Body of pancreas (tissue), 4 donors: ENCODE measurements at regions not wholly inside any gene's neighbourhood (a gene's known extent, or its start where the extent isn't known, plus 50 kb on each side); places are given as distances from the start of the nearest gene placed in this dataset.
"Not testable (repeated sequence)": the region's sequence is repeated elsewhere in the genome, so short reads cannot be mapped to it uniquely, and the experiment has no call there.

Experiments used
- ATAC-seq: fragments of 150-250 bp; one replicate; pipeline ENCODE4 v1.9.1; 2016
- DNase-seq, 4 donors: peaks; one replicate each; pipeline ENCODE4 v3.0.0-alpha.2; 2019
- H3K27ac ChIP-seq, 4 donors: fragments of 200-600 bp; sonication (generic); 1 replicate in 3 of 4; 2 replicates in 1 of 4; pipeline versions ENCODE4 v1.5.1 to v1.6.1; 2016 to 2019; ENCODE audit warnings: mild to moderate bottlenecking in 1 of 4, mixed read lengths in 1 of 4, moderate library complexity in 1 of 4
- H3K27me3 ChIP-seq, 2 donors: fragments of 200-600 bp; sonication (generic); one replicate each; pipeline ENCODE4 v1.6.0; 2016; ENCODE audit warnings: mild to moderate bottlenecking in 1 of 2
- H3K36me3 ChIP-seq, 2 donors: fragments of 200-600 bp; sonication (generic); replicated peaks in 1 of 2; 2 replicates each; pipeline ENCODE4 v1.5.1; 2016; ENCODE audit warnings: low read depth in 2 of 2; ENCODE audit not compliant: insufficient read depth in 1 of 2
- H3K4me1 ChIP-seq: fragments of 200-600 bp; sonication (generic); one replicate; pipeline ENCODE4 v1.6.0; 2016
- H3K4me3 ChIP-seq, 2 donors: fragments of 200-600 bp; sonication (generic); 1 replicate in 1 of 2; 2 replicates in 1 of 2; pipeline ENCODE4 v1.5.1; 2016 to 2019
- H3K9me3 ChIP-seq, 3 donors: fragments of 200-600 bp; sonication (generic); 1 replicate in 2 of 3; 2 replicates in 1 of 3; pipeline ENCODE4 v1.5.1; 2016
- POLR2A ChIP-seq, 3 donors: fragments of 450-650 bp; IDR thresholded peaks; one replicate each; pipeline ENCODE4 v1.6.1; 2016; ENCODE audit warnings: antibody characterized with exemption in 3 of 3, mild to moderate bottlenecking in 2 of 3
- WGBS, 2 donors: methylation state at CpG; one replicate each; pipeline ENCODE4 v1.1.5; 2017; 5-methylcytosine and 5-hydroxymethylcytosine counted together
- intact Hi-C: fragments of 100-400 bp; cut with DNase I; formaldehyde crosslinking; loops from one replicate; pipeline ENCODE4 v1.15.1; 2023
- TF ChIP-seq, protein P1 (sequence below), 7 experiments: fragments of 450-650 bp in 4 of 7; fragments of 200-600 bp in 3 of 7; sonication (generic) in 3 of 7; IDR thresholded peaks; one replicate each; pipeline ENCODE4 v1.5.1; 2016 to 2019; ENCODE audit warnings: antibody characterized with exemption in 7 of 7

DNA sequence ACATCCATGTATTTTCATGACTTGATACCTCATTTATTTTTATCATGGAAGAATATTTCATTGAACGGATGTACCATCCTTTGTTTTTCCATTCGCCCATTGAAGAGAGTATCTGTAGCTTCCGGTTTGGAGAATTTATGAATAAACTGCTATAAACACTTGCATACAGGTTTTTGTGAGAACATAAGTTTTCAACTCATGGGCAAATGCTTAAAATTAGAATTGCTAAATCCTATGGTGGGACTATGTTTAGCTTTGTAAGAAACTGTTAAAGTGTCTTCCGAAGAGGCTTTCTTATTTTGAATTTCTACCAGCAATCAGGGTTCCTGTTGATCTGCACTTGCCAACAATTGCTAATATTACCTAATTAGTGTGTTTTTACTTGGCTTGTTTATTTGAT, 938.9 kb downstream of the TDRD15 start:
- TF ChIP-seq, protein P1, sequence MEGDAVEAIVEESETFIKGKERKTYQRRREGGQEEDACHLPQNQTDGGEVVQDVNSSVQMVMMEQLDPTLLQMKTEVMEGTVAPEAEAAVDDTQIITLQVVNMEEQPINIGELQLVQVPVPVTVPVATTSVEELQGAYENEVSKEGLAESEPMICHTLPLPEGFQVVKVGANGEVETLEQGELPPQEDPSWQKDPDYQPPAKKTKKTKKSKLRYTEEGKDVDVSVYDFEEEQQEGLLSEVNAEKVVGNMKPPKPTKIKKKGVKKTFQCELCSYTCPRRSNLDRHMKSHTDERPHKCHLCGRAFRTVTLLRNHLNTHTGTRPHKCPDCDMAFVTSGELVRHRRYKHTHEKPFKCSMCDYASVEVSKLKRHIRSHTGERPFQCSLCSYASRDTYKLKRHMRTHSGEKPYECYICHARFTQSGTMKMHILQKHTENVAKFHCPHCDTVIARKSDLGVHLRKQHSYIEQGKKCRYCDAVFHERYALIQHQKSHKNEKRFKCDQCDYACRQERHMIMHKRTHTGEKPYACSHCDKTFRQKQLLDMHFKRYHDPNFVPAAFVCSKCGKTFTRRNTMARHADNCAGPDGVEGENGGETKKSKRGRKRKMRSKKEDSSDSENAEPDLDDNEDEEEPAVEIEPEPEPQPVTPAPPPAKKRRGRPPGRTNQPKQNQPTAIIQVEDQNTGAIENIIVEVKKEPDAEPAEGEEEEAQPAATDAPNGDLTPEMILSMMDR (IDR thresholded peaks at IDR 0.05), result no peak
- TF ChIP-seq POLR2A (IDR thresholded peaks at IDR 0.05), result no peak
- Histone ChIP-seq H3K4me1 (no peaks in the 10 kb centered on the region), H3K27me3 (no peaks in the 10 kb centered on the region), H3K27ac (no peak overlapping the region), H3K4me3 (no peak overlapping the region), H3K9me3 (no peaks in the 10 kb centered on the region), H3K36me3 (no peaks in the 10 kb centered on the region)
- WGBS, 2 donors, result 73 to 77% methylated on average over 4 of the region's 4 CpGs
- intact Hi-C loops, result no loop called here
- no peak for DNase-seq
- ATAC-seq, result no peak

DNA sequence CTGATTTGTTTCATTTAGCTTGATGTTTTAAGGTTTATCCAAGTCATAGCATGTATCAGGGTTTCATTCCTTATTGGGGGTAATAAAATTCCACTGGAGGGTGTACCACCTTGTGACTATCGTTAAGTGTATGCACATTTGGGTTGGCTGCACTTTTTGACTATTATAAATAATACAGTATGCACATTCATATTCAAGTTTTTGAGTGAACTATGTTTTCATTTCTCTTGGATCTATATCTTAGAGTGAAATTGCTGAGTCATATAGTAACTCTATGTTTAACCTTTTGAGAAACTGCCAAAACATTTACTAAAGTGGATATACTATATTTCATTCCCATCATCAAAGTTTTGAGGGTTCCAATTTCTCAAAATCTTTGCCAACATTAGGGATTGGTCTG, 952.7 kb downstream of the TDRD15 start:
- intact Hi-C loops, result no loop called here
- H3K9me3 ChIP-seq, result no peaks in the 10 kb centered on the region
- H3K36me3 ChIP-seq, result no peaks in the 10 kb centered on the region
- DNase-seq, result no peak
- H3K27ac ChIP-seq, result no peak overlapping the region
- no peaks in the 10 kb centered on the region for H3K27me3 ChIP-seq
- ATAC-seq, result no peak
- H3K4me1 ChIP-seq, result no peaks in the 10 kb centered on the region
- TF ChIP-seq, protein P1 (IDR thresholded peaks at IDR 0.05), result no peak
- no peak for TF ChIP-seq POLR2A (IDR thresholded peaks at IDR 0.05)
- WGBS, 2 donors, result 25 to 29% methylated on average over 1 of the region's 1 CpG
- H3K4me3 ChIP-seq, result no peak overlapping the region

DNA sequence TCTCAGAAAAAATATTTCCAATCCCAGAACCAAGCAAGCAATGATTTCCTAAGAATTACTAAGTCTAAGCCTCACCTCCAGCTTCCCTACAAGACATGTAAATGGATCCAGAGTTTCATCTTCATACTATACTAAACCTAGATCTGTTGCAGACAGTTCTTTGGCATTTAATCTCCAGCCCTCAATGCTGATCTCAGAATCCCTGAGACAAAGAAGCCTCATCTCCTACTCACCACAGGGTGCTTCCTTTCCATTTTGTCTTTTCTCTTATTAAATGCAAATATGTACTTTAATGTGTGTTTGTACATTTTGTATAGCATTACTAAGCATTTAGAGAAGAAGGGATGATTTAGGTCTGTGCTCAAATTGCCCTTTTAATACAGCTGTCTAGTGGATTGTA, 954.9 kb downstream of the TDRD15 start:
- no peaks in the 10 kb centered on the region for H3K4me1 ChIP-seq
- TF ChIP-seq, protein P1 (IDR thresholded peaks at IDR 0.05), result no peak
- TF ChIP-seq POLR2A (IDR thresholded peaks at IDR 0.05), result no peak
- H3K36me3 ChIP-seq, result no peaks in the 10 kb centered on the region
- no peaks in the 10 kb centered on the region for H3K9me3 ChIP-seq
- no peak overlapping the region for H3K27ac ChIP-seq
- no peak for ATAC-seq
- intact Hi-C loops, result no loop called here
- DNase-seq, result no peak
- no peaks in the 10 kb centered on the region for H3K27me3 ChIP-seq
- H3K4me3 ChIP-seq, result no peak overlapping the region

DNA sequence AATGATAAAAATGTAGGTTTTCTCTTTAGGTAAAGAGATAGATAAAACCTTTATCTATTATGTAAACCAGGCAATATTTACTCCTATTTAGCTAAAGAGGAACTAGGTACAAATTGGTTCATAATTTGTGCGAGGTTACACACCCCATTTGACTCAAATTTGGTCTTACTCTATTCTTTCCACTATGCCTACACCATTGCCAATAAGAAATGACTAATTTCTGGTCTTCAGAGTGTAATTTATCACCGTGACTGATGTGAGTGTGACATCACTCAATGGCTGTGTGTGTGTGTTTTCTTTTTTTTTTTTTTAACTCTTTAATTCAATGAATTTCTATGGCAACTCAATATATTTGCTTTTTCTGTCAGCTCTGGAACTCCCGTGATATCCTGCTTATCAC, 955.8 kb downstream of the TDRD15 start:
- H3K27me3 ChIP-seq, result no peaks in the 10 kb centered on the region
- H3K27ac ChIP-seq, result no peak overlapping the region
- H3K4me3 ChIP-seq, result no peak overlapping the region
- TF ChIP-seq, protein P1 (IDR thresholded peaks at IDR 0.05), result no peak
- TF ChIP-seq POLR2A (IDR thresholded peaks at IDR 0.05), result no peak
- no peaks in the 10 kb centered on the region for H3K36me3 ChIP-seq
- H3K4me1 ChIP-seq, result no peaks in the 10 kb centered on the region
- DNase-seq, result no peak
- intact Hi-C loops, result no loop called here
- no peaks in the 10 kb centered on the region for H3K9me3 ChIP-seq
- 31 to 38% methylated on average over 3 of the region's 3 CpGs for WGBS, 2 donors
- no peak for ATAC-seq

DNA sequence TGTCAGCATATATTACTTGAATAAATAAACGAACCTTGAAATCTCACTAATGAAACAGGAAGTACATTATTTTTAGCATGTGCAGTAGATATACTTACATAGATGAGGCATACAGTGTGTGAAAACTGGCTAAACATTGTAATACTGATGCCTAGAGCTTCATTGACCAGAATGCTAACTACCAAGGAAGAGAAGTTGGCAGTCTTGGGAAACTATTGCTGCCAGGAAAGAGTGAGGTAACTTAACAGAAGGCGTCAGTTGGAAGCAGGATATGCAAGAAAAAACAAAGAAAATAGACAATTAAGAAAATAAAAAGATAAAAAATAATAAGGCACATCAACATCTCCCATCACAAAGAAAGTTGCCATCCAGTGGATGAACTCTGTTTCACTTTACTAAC, 963.0 kb downstream of the TDRD15 start:
- Histone ChIP-seq H3K27me3 (no peaks in the 10 kb centered on the region), H3K4me3 (no peak overlapping the region), H3K9me3 (no peaks in the 10 kb centered on the region), H3K27ac (no peak overlapping the region), H3K36me3 (no peaks in the 10 kb centered on the region), H3K4me1 (no peaks in the 10 kb centered on the region)
- WGBS, 2 donors, result 42 to 46% methylated on average over 2 of the region's 2 CpGs
- intact Hi-C loops, result no loop called here
- DNase-seq, result no peak
- no peak for ATAC-seq
- TF ChIP-seq, protein P1 (IDR thresholded peaks at IDR 0.05), result no peak
- TF ChIP-seq POLR2A (IDR thresholded peaks at IDR 0.05), result no peak

DNA sequence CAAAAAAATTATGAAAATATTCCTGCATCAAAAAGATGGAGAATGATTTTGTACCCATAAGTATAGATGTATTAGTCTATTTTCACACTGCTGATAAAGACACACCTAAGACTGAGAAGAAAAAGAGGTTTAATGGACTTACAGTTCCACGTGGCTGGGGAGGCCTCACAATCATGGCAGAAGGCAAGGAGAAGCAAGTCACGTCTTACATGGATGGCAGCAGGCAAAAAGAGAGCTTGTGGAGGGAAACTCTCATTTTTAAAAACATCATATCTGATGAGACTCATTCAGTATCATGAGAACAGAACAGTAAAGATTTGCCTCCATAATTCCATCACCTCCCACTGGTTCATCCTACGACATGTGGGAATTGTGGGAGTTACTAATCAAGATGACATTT, 979.8 kb downstream of the TDRD15 start:
- H3K9me3 ChIP-seq, H3K27ac ChIP-seq, H3K36me3 ChIP-seq, DNase-seq, H3K4me1 ChIP-seq, H3K4me3 ChIP-seq, H3K27me3 ChIP-seq, ATAC-seq, intact Hi-C loops: not testable (repeated sequence)
- 50 to 58% methylated on average over 3 of the region's 3 CpGs for WGBS, 2 donors
